Sciatic nerve (tissue), 2 donors: ENCODE measurements at regions not wholly inside any gene's neighbourhood (a gene's known extent, or its start where the extent isn't known, plus 50 kb on each side); places are given as distances from the start of the nearest gene placed in this dataset.

Experiments used
- ATAC-seq: fragments of 200-7000 bp; cut with Tn5 transposase; one replicate; pipeline ENCODE4 v1.9.1; 2020; ENCODE audit warnings: mild to moderate bottlenecking, moderate library complexity
- DNase-seq: peaks from one replicate; pipeline ENCODE4 v3.0.0-alpha.2; 2020; ENCODE audit warnings: low spot score
- intact Hi-C: fragments of 100-400 bp; cut with DNase I; formaldehyde crosslinking; loops from one replicate; pipeline ENCODE4 v1.14.2; 2022
- donor health status: DM: no; HTN: no; CAD: no.
- donor health status: DM: no; HTN: no; CAD: no.

DNA sequence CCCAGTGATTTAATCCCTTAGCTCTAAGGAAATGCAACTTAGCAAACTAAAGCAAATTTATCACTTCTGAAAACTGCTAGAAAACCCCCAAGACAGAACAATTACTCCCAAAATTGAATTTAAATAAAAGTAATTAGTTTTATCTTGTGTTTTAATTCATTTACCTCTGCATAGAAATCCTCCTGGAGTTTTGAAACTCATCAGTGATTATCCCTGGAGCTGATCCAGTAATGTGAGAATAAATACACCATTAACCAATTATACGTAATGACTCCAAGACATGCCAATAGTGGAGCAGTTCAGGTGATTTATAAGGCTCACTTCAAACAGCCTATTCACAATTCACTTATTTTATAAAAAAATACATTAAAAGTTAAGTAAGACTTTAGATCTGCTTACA, 855.3 kb upstream of the FLRT2 start:
- DNase-seq (no peak), ATAC-seq (no peak)
- intact Hi-C loops: no loop called here

DNA sequence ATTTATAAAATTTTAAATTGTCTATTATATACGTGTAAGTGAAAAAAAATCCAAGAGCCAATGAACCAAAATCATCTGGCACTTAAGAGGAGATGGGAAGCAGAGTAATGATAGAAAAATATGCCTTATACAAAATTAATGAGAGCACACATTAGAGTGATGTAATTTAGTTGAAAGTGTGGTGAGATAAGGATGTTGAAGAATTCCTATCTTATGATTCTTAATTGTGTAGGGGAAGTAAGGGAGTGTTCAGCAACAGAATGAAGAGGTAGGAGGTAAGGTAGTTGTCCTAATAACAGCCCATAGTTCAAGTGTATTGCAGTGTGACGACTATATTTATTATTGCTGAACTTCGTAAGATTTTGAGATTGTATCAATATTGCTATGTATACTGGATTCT, 843.4 kb upstream of the FLRT2 start:
- intact Hi-C loops: no loop called here
- no peak for ATAC-seq
- DNase-seq: no peak

DNA sequence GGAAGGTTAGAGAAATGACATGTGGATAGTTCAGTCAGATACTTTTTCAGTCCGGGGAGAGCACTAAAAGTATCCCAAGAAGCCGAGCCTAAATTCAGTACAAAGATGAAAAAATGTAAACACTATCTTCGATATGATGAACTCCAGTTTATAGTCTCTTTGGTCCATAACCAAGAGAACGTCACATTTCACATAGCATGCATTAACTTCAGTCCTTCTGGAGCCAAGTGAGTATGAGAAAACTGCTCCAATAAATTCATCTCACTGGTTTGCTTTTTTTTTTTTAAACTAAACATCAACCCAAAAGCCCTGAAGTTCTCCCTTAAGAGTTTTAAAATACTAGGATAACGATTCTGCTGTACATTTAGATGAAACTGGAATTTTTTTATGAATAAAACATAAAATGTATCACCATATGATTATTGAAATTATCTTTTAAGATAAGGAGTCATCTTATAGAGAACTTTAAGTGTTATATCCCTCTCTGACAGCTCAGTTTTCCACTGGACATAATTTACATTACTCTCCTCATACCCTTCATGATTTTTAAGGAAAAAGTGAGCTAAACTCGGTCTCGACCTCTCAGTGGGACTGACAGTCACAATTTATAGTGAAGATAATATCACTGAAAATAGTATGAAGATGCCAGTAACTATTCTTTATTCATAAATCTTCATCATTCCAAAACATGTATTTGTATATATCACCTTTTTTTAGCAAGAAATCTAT, 841.5 kb upstream of the FLRT2 start:
- intact Hi-C loops: no loop called here

GRCh38 chr14:84694161-84694560, 835.8 kb upstream of the FLRT2 start:
- ATAC-seq: peak; percentile 61
- intact Hi-C loops: no loop called here
- DNase-seq: no peak

More for the DNA sequence above, 841.5 kb upstream of the FLRT2 start:
- ATAC-seq (no peak), DNase-seq (no peak)

DNA sequence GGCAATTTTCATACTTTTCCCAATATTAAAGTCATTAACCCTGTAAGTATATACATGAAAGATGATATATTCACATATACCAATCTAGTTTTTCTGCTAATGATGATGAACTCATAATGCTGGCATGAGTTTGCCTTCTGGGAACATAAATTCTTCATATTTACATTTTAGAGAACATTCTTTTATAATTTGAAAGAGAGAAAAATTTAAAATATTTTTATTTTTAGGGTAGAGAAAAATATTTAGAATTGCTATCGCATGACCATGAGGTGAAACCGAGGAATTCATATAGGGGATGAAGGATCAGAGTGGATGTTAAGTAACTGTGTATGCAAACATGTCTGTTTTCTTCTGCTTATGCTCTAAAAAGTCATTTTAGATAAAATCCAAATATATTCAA, 825.3 kb upstream of the FLRT2 start:
- intact Hi-C loops: no loop called here
- no peak for ATAC-seq
- DNase-seq: no peak

DNA sequence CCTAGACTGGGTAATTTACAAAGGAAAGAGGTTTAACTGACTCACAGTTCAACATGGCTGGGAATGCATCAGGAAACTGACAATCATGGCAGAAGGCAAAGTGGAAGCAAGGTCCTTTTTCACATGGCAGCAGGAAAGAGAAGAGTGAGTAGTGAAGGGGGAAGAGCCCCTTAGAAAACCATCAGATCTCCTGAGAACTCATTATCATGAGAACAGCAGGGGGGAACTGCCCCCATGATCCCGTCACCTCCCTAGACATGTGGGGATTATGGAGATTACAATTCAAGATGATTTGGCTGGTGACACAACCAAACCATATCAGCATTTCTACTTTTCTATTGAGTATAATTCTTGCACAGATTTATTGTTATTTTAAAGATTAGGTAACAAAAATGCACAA, 822.1 kb upstream of the FLRT2 start:
- ATAC-seq (no peak), DNase-seq (no peak)
- intact Hi-C loops: no loop called here

DNA sequence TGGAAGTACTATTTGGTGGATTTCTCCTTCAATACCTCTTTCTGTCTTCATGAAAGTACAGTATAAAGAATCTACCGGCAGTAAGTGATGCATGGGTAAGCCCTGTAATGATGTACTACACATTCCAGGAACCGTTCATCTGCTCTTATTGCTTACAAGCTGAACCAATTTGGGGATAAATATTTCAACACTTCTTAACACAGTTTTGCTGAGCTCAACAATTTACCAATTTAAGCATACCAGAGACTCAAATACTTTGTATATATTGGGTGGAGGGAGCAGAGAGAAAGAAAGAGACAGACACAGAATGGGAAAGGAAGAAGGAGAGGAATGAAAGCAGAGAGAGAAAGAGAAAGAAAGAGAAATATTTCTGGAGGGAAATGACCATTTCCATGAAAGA, 821.1 kb upstream of the FLRT2 start:
- DNase-seq (no peak), ATAC-seq (no peak)
- intact Hi-C loops: no loop called here

- intact Hi-C loops: no loop called here
- ATAC-seq (no peak), DNase-seq (no peak)
Measured at GRCh38 chr14:84726471-84726870, 803.5 kb upstream of the FLRT2 start.

- intact Hi-C loops: no loop called here
- no peak for DNase-seq
Measured at GRCh38 chr14:84749191-84749955, 780.6 kb upstream of the FLRT2 start.

GRCh38 chr14:84750284-84750683, 779.7 kb upstream of the FLRT2 start:
- no peak for DNase-seq
- ATAC-seq: no peak
- intact Hi-C loops: loop anchor here (5.0 kb wide), 1 partner anchor 437 kb away; no protein-coding TSS in a partner anchor

More at GRCh38 chr14:84749191-84749955, 780.6 kb upstream of the FLRT2 start:
- no peak for ATAC-seq

DNA sequence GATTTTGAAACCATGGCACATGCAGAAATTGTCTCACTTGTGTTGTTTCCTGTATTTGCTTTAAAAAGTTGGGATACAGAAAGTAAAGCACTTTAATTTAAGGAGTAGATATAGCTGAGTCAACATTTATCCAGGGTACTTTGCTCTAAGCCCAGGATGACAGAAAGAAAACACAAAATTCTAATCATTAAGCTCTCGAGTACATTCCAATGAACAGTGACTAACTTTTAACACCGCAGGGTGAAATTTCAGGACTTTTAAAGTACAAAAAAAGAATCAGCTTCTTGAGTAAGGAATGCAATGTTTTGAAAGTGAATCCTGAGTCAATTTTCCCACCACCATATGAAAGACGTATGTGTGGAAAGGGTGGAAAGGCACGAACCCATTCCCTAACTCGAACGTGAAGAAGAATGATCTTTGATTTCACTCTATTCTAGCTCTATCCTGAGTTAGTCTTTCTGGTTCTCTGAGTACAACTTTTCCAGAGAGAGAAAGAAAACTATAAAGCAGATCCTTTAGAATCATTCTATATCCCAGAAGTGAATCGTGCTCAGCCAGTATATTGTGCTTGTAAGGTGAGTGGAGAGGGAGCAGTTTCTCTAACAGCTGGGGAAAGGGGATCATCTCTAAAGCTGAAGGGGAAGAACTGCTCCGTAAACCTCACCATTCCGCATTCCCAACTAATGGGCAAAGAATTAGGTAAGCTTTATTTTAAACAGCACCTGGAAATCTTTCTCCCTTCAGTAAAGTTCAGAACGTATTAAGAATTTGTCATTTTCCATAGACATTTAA, 779.0 kb upstream of the FLRT2 start:
- ATAC-seq (no peak), DNase-seq (no peak)
- intact Hi-C loops: loop anchor here (5.0 kb wide), 1 partner anchor 436 kb away; no protein-coding TSS in a partner anchor

GRCh38 chr14:84751745-84752144, 778.2 kb upstream of the FLRT2 start:
- ATAC-seq (no peak), DNase-seq (no peak)
- intact Hi-C loops: loop anchor here (5.0 kb wide), 1 partner anchor 436 kb away; no protein-coding TSS in a partner anchor

DNA sequence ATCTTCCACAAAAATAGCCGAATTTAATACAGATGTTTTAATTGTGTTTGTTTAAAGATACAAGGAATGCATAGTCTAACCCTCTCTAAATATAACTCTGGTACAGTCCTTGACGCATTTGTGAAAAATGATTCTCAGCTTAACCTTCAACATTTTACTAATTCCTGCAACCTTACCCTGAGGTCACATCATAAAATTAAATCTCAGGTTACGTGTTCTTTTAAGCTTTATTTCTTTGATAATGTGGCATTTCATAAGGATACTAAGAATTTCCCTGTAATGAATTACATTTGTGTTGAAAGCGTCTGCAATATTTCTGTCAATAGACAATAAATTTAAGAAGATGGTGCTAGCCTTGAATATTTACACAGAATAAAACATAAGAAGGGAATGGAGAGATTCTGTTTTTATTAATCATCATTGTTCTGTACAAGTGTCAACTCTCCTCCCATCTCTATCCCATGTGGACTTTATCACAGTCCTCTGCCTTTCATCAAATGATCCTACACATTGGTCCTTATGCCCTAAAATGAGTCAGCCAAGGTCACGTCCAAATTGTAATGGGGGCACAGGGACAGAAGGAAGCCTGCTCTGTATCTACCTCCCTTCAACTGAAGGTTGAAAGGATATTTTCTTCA, 769.3 kb upstream of the FLRT2 start:
- intact Hi-C loops: no loop called here
- no peak for ATAC-seq
- no peak for DNase-seq

GRCh38 chr14:84767434-84767833, 762.5 kb upstream of the FLRT2 start:
- intact Hi-C loops: no loop called here
- ATAC-seq: no peak
- DNase-seq: no peak

- intact Hi-C loops: no loop called here
- no peak for DNase-seq
- no peak for ATAC-seq
Measured at GRCh38 chr14:84770030-84770429, 759.9 kb upstream of the FLRT2 start.

DNA sequence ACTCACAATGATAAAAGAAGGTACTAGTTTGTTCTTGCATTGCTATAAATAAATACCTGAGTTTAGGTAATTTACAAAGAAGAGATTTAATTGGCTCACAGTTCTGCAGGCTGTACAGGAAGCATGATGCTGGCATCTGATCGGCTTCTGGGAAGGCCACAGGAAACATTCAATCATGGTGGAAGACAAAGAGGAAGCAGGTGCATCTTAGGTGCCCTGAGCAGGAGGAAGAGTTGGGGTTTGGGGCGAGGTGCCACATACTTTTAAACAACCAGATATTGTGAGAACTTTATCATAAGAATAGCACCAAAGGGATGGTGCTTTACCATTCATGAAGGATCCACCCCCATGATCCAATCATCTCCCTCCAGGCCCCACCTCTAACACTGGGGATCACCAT, 752.6 kb upstream of the FLRT2 start:
- DNase-seq (no peak), ATAC-seq (no peak)
- intact Hi-C loops: no loop called here

- intact Hi-C loops: no loop called here
- ATAC-seq (no peak), DNase-seq (no peak)
Measured at GRCh38 chr14:84782902-84783301, 747.0 kb upstream of the FLRT2 start.

GRCh38 chr14:84783511-84783910, 746.4 kb upstream of the FLRT2 start:
- no peak for ATAC-seq
- no peak for DNase-seq
- intact Hi-C loops: no loop called here

DNA sequence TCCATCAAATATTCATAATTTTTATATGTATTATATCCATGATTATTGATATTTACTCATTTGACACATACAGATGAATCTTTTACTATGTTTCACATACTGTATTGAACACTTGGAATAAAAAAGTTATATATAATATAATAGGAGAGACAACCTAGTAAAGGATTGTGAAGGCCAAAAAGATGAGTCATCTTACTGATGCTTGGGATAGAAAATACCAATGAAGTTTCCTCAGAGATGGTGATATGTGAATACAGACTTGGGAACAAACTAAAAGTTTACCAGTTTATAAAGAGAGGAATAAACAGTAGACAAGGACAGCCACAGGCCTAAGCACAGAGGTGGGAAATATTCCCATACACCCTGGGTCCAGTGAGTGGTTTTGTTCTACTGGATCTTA, 743.9 kb upstream of the FLRT2 start:
- ATAC-seq: no peak
- no peak for DNase-seq
- intact Hi-C loops: no loop called here
